ENCODE measurements at regions not wholly inside any gene's neighbourhood (a gene's known extent, or its start where the extent isn't known, plus 50 kb on each side); places are given as distances from the start of the nearest gene placed in this dataset.

- in situ Hi-C loops (cut with HindIII; ENCODE audit: low pct_unique_long_range_greater_than_20kb, low sequenced_read_pairs): no loop called here
- TF ChIP-seq JUND (IDR thresholded peaks at IDR 0.05; ENCODE audit: low read depth): no peak
- no peak for DNase-seq (ENCODE audit: low read depth in 1 of 2, low spot score in 1 of 2)
Measured at GRCh38 chr10:28858646-28859045, 181.3 kb downstream of the BAMBI start.

- in situ Hi-C loops (cut with HindIII; ENCODE audit: low pct_unique_long_range_greater_than_20kb, low sequenced_read_pairs): no loop called here
- TF ChIP-seq JUND (IDR thresholded peaks at IDR 0.05; ENCODE audit: low read depth): no peak
Measured at GRCh38 chr10:28859791-28860190, 182.5 kb downstream of the BAMBI start.

GRCh38 chr10:28862219-28862618 lies 184.9 kb downstream of the BAMBI start:
- no peak for TF ChIP-seq JUND (IDR thresholded peaks at IDR 0.05; ENCODE audit: low read depth)
- no peak for DNase-seq (ENCODE audit: low read depth in 1 of 2, low spot score in 1 of 2)
- in situ Hi-C loops (cut with HindIII; ENCODE audit: low pct_unique_long_range_greater_than_20kb, low sequenced_read_pairs): no loop called here

More at GRCh38 chr10:28859791-28860190, 182.5 kb downstream of the BAMBI start:
- no peak for DNase-seq (ENCODE audit: low read depth in 1 of 2, low spot score in 1 of 2)

- TF ChIP-seq JUND (IDR thresholded peaks at IDR 0.05; ENCODE audit: low read depth): no peak
- in situ Hi-C loops (cut with HindIII; ENCODE audit: low pct_unique_long_range_greater_than_20kb, low sequenced_read_pairs): no loop called here
- no peak for DNase-seq (ENCODE audit: low read depth in 1 of 2, low spot score in 1 of 2)
Measured at GRCh38 chr10:28869606-28870201, 192.4 kb downstream of the BAMBI start.

- in situ Hi-C loops (cut with HindIII; ENCODE audit: low pct_unique_long_range_greater_than_20kb, low sequenced_read_pairs): no loop called here
- TF ChIP-seq JUND (IDR thresholded peaks at IDR 0.05; ENCODE audit: low read depth): no peak
- no peak for DNase-seq (ENCODE audit: low read depth in 1 of 2, low spot score in 1 of 2)
Measured at GRCh38 chr10:28871665-28872064, 194.3 kb downstream of the BAMBI start.

- no peak for DNase-seq (ENCODE audit: low read depth in 1 of 2, low spot score in 1 of 2)
- no peak for TF ChIP-seq JUND (IDR thresholded peaks at IDR 0.05; ENCODE audit: low read depth)
- in situ Hi-C loops (cut with HindIII; ENCODE audit: low pct_unique_long_range_greater_than_20kb, low sequenced_read_pairs): no loop called here
Measured at GRCh38 chr10:28872587-28873165, 195.4 kb downstream of the BAMBI start.

- DNase-seq (ENCODE audit: low read depth in 1 of 2, low spot score in 1 of 2): no peak
- TF ChIP-seq JUND (IDR thresholded peaks at IDR 0.05; ENCODE audit: low read depth): no peak
- in situ Hi-C loops (cut with HindIII; ENCODE audit: low pct_unique_long_range_greater_than_20kb, low sequenced_read_pairs): no loop called here
Measured at GRCh38 chr10:28873540-28873939, 196.2 kb downstream of the BAMBI start.

- in situ Hi-C loops (cut with HindIII; ENCODE audit: low pct_unique_long_range_greater_than_20kb, low sequenced_read_pairs): no loop called here
- DNase-seq (ENCODE audit: low read depth in 1 of 2, low spot score in 1 of 2): no peak
- TF ChIP-seq JUND (IDR thresholded peaks at IDR 0.05; ENCODE audit: low read depth): no peak
Measured at GRCh38 chr10:28874210-28874609, 196.9 kb downstream of the BAMBI start.

- in situ Hi-C loops (cut with HindIII; ENCODE audit: low pct_unique_long_range_greater_than_20kb, low sequenced_read_pairs): no loop called here
- TF ChIP-seq JUND (IDR thresholded peaks at IDR 0.05; ENCODE audit: low read depth): no peak
- DNase-seq (ENCODE audit: low read depth in 1 of 2, low spot score in 1 of 2): no peak
Measured at GRCh38 chr10:28875549-28876081, 198.3 kb downstream of the BAMBI start.

GRCh38 chr10:28878236-28878970 lies 201.1 kb downstream of the BAMBI start:
- no peak for TF ChIP-seq JUND (IDR thresholded peaks at IDR 0.05; ENCODE audit: low read depth)

GRCh38 chr10:28879246-28879645 lies 201.9 kb downstream of the BAMBI start:
- TF ChIP-seq JUND (IDR thresholded peaks at IDR 0.05; ENCODE audit: low read depth): no peak
- no peak for DNase-seq (ENCODE audit: low read depth in 1 of 2, low spot score in 1 of 2)
- in situ Hi-C loops (cut with HindIII; ENCODE audit: low pct_unique_long_range_greater_than_20kb, low sequenced_read_pairs): no loop called here

More at GRCh38 chr10:28878236-28878970, 201.1 kb downstream of the BAMBI start:
- DNase-seq (ENCODE audit: low read depth in 1 of 2, low spot score in 1 of 2): no peak
- in situ Hi-C loops (cut with HindIII; ENCODE audit: low pct_unique_long_range_greater_than_20kb, low sequenced_read_pairs): no loop called here

GRCh38 chr10:28879875-28880682 lies 202.8 kb downstream of the BAMBI start:
- TF ChIP-seq JUND (IDR thresholded peaks at IDR 0.05; ENCODE audit: low read depth): no peak
- in situ Hi-C loops (cut with HindIII; ENCODE audit: low pct_unique_long_range_greater_than_20kb, low sequenced_read_pairs): no loop called here
- DNase-seq (ENCODE audit: low read depth in 1 of 2, low spot score in 1 of 2): no peak

All from T47D (cell line).